ENCODE measurements at regions not wholly inside any gene's neighbourhood (a gene's known extent, or its start where the extent isn't known, plus 50 kb on each side); places are given as distances from the start of the nearest gene placed in this dataset.

- no peak for DNase-seq
Measured at GRCh38 chr9:84129529-84129928, 148.9 kb downstream of the RMI1 start.

GRCh38 chr9:84136119-84136868, 155.7 kb downstream of the RMI1 start:
- no peak for DNase-seq

- DNase-seq: no peak
Measured at GRCh38 chr9:84137968-84138367, 157.4 kb downstream of the RMI1 start.

- DNase-seq: no peak
Measured at GRCh38 chr9:84138541-84138940, 157.9 kb downstream of the RMI1 start.

DNA sequence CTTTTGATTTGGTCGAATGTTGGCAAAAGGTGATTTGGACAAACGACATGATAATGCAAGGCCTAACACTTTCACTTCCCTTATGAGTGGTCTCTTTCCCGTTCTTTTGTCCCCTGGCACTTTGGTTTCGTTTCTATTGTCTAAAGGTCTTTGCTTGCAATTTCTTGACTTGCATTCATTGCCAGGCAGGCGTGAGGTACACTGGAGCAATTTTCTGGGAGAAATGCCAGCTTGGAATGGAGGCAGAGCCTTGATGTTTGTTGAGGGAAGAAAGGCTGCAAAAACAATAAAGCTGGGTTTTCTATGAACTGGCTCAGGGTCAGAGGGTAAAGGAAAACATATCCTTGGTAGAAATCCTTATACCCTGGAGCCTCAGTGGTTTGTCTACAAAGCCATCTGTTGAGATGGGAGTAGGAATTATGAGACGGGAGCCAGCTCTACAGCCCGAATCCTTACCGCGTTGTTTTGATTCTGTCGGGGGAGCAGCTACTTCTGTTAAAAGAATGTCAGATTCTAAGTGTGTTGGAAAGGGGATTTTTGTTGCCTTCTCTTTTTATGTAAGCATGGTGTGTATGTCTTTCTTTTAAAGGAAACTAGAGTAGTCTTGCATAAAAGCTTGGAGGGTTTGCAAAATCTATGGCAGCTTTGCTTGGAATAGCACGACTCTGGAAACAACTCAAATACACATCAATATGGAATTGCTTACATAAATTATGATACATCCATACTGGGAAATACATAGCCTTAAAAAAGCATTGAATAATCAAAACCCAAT, 158.9 kb downstream of the RMI1 start:
- DNase-seq: no peak

- no peak for DNase-seq
Measured at GRCh38 chr9:84140535-84141101, 160.0 kb downstream of the RMI1 start.

GRCh38 chr9:84141741-84142370, 161.3 kb downstream of the RMI1 start:
- peak; percentile 57 for DNase-seq

DNA sequence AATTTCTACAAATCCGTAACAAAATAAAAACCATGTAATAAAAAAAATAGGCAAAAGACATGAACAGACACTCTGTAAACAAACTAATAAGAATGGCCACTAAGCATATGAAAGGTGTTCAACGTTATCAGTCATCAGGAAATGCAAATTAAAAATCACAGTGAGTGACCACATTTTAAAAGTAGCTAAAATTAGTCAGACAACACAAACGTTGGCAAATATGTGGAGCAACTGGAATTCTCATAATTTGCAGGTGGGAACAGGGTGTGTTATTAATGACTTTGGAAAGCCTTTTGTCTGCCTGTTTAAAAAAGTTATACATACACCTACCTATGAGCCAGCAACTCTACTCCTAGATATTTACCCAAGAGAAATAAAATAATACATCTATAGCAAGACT, 164.4 kb downstream of the RMI1 start:
- no peak for DNase-seq

DNA sequence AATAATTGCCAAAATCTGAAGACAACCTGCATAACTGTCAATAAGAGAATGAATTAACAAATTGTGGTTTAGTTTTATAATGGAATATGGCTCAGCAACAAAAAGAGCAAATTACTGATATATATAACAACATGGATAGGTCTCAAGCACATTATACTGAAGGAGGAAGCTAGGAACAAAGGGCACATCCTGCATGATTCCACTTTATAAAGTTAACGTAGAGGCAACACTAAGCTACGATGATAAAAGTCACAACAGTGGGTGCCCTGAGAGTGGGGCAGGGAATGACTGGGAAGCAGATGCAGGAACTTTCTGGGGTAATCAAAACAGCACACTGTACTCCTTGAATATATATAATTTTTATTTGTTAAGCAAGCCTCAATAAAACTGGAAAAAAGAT, 165.2 kb downstream of the RMI1 start:
- no peak for DNase-seq

DNA sequence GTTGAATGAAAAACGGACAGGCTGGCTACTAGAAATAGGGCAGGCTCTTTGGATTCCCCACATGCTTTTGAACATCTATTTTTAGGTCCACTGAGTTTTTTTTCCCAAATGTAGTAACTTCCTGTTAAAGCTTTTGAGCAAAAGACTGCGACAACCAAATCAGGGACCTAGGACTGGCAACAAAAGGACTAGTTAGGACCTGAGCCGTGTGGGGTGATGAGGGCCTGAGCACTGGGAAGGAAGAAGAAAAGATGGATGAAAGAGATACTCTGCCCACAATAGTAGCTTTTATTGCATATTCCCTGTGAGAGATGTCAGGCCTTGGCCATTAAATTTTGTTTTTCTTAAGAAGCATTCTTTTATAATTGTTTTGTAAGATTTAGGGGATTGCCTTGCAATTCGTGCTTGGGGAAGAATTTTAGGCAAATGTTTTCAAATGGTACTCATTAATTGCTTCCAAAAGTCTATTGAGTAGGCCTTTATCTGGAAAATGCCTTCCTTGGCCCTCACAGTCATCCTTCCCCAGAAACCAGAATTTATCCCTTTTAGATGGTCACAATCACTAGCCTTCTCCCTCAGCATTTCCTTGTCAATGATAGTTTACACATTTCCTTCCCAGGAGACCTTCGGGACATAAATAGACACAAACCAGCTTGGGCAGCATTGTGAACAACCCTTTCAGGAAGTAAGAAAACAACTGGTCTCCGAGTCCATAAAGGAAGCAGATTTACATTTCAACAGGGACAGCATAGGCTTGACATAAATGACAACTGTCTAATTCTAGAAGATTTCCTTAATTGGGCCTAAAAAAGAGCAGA, 166.5 kb downstream of the RMI1 start:
- no peak for DNase-seq

GRCh38 chr9:84151236-84151635, 170.6 kb downstream of the RMI1 start:
- DNase-seq: no peak

DNA sequence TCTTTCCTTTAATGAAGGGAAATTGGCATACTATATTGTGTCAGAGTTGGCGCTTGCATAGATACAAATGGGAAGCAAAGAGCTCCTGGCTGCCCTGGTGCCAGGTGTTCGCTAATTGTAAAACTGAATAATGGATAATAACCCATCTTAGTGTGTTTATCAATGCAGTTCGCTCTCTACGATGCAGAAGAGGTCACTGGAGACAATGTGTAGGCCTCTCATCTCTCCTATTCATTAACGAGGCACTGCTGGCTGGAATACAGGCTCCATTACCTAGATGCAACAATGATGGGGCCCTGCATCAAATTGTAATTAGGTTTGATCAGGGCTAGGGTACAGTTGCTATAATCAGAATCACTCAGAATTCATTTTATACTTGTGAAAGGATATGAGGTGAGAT, 171.0 kb downstream of the RMI1 start:
- DNase-seq: no peak

DNA sequence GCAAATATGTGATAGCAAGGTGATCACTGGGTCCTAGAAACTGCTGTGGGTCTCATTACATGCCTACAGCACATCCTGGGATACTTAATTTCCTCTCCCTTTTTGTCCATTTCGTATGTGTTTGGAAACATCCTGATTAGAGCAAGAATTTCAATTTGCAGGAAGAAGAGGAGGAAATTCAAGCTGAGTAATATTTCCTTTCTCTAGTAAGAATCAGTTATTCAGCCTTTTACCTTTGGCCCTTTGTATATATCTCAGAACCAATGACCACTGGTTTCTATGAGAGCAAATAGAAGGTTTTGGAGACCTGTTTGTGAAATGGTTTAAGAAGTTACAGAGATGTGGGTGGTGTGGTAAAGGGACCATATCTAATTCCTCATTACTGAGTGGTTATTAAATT, 171.6 kb downstream of the RMI1 start:
- no peak for DNase-seq

DNA sequence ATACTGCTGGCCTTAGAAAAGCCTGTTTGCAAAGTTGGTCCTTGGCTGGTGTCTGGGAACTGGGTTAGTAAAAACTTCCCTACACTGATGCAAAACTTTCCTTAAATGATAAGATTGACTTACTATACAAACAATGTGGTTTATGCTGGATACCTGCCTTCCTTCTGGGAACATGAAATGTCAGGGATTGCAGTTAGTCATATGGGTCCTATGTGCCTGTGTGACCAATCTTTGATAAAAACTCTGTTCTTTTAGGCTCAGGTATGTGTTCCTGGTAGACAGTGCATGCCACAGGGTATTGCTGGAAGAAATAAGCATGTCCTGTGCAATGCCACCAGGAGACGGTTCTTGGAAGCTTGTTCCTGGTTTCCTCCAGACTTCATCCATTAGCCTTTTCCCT, 173.3 kb downstream of the RMI1 start:
- no peak for DNase-seq

DNA sequence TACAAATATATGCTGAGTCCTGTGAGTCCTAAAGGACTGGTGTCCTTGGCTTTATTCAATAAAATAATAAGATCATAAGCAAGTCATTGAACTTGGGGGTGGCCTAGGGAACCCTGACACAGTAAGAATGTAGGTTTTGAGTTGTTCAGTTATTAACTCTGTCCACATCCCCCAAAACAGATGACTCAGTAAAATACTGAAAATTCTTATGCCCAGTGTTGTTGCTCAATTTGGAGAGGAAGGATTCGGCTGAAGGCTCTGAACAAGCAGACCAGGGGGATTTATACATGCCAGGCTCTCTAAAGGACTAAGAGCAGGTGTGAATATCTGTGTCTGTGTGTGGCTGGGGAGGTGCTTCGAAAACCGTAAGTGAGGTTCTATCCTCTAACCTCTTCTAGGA, 173.7 kb downstream of the RMI1 start:
- no peak for DNase-seq

GRCh38 chr9:84163052-84163650, 177.4 kb downstream of the SLC28A3 start:
- DNase-seq: no peak

GRCh38 chr9:84166891-84167290, 173.7 kb downstream of the SLC28A3 start:
- DNase-seq: no peak

- DNase-seq: no peak
Measured at GRCh38 chr9:84169240-84169639, 171.3 kb downstream of the SLC28A3 start.

DNA sequence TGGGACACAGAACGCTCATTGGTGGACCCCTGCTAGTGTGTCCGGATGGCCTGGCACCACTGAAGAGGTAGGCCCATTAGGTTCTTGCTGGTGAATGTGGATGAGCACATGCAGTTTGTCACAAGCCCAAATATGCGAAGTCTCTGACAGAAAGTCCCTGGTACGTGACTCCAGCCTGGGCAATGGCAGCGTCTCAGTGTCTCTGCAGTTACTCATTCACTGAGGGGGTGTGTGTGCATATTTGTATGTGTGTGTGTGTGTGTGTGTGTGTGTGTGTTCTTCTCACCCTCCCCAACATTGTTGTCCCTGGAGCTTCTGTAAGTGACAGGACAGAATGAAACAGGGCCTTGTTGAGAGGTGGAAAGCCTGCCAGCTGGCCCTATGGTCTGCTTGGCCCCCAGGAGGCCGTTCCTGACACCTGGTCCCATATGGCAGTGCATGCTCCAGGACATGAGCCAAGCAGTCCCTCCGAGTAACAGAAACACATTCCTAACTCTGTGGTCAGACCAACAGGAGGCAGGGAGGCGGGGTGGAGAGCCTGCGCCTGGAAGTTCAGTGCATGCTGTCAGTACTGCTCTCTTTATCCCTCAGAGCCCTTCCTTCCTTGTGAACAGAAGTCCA, 169.9 kb downstream of the SLC28A3 start:
- DNase-seq: peak; percentile 72

DNA sequence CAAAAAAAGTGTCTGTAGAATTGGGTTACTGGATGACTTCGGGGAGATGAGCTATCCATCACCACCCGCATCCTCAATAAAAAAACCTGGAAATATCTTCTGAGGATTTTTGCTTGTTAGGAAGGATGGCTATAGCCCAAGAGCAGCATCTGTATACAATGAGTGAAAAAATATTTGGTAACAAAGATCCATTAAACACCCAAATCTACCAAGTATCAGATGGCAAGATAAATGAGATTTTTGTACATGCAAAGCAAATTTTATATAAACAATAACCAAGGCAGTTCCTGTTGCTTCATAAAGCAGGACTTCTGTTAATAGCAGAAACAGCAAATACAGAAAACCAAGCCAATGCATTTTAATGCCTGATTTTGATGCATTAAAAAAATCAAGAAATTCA, 166.6 kb downstream of the SLC28A3 start:
- no peak for DNase-seq

- DNase-seq: no peak
Measured at GRCh38 chr9:84174486-84174885, 166.1 kb downstream of the SLC28A3 start.

GRCh38 chr9:84177407-84177806, 163.2 kb downstream of the SLC28A3 start:
- DNase-seq: no peak

Data from NCI-H524 treated with DMSO at 0.1 percent for 48 hours (cell line).